Mucosa of descending colon (tissue), 3 donors: ENCODE measurements at regions not wholly inside any gene's neighbourhood (a gene's known extent, or its start where the extent isn't known, plus 50 kb on each side); places are given as distances from the start of the nearest gene placed in this dataset.

Experiments
- ATAC-seq: fragments of 200-7000 bp; cut with Tn5 transposase; one replicate; pipeline ENCODE4 v1.9.1; 2020; ENCODE audit warnings: mild to moderate bottlenecking, moderate library complexity
- DNase-seq, 3 donors: peaks; one replicate each; pipeline ENCODE4 v3.0.0-alpha.2; 2020
- H3K36me3 ChIP-seq: fragments of 200-600 bp; one replicate; pipeline ENCODE4 v1.8.0; 2021; ENCODE audit warnings: low read depth, mild to moderate bottlenecking
- H3K4me1 ChIP-seq: fragments of 200-600 bp; one replicate; pipeline ENCODE4 v1.8.0; 2021; ENCODE audit warnings: low read depth, mild to moderate bottlenecking
- H3K4me3 ChIP-seq: fragments of 200-600 bp; one replicate; pipeline ENCODE4 v1.8.0; 2021; ENCODE audit warnings: mild to moderate bottlenecking
- H3K9me3 ChIP-seq: fragments of 200-600 bp; one replicate; pipeline ENCODE4 v1.8.0; 2021; ENCODE audit warnings: mild to moderate bottlenecking
- intact Hi-C, 2 donors: fragments of 100-400 bp; cut with DNase I in 1 of 2; cut with micrococcal nuclease in 1 of 2; formaldehyde crosslinking; loops; one replicate each; pipeline versions ENCODE4 v1.11.0 to v1.11.1; 2022; cut with DNase I, micrococcal nuclease
- TF ChIP-seq, protein P1 (sequence below): fragments of 200-600 bp; IDR thresholded peaks from one replicate; pipeline ENCODE4 v1.8.0; 2022; ENCODE audit warnings: antibody characterized with exemption, mild to moderate bottlenecking
- donor health status: DM: no; HTN: no; CAD: no; lungs with moderate emphysema.
- donor health status: DM: no; HTN: no; CAD: no.
- donor health status: DM: no; HTN: yes; CAD: no.

DNA sequence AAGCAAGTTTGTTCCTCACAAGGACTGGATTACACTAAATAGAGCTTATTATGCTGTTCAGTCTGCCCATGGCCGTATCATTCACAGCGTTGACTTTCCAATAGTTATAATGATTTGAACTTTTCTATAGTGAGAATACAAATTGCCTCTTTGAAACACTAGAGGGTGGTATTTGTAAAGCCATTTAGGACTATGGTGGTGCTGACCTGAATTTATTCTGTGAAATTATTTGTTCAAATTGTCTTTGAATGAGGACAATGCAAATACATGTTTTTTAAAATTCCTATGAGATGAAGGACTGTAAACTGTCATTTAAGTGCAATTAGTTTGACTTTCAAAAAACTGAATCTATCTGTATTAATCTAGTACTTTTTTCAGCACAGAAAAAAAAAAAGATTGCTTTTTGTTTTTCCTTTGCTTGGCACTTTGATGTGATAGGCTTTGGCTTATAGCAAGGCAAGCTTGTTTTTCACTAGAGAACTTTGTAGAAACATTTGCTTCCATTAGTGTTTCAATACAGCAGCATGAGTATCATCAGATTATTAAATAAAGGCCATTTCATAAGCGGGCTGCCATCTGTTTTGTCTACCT is 122.7 kb upstream of the TMEM229A start:
- DNase-seq (no peak), ATAC-seq (no peak)
- Histone ChIP-seq H3K4me1 (no peaks in the 10 kb centered on the region), H3K36me3 (no peaks in the 10 kb centered on the region), H3K9me3 (no peaks in the 10 kb centered on the region), H3K4me3 (no peak overlapping the region)
- intact Hi-C loops = loop anchor here in 1 of 2 donors (10.0 kb wide), 1 partner anchor 629 kb away; no protein-coding TSS in a partner anchor
- TF ChIP-seq, protein P1, sequence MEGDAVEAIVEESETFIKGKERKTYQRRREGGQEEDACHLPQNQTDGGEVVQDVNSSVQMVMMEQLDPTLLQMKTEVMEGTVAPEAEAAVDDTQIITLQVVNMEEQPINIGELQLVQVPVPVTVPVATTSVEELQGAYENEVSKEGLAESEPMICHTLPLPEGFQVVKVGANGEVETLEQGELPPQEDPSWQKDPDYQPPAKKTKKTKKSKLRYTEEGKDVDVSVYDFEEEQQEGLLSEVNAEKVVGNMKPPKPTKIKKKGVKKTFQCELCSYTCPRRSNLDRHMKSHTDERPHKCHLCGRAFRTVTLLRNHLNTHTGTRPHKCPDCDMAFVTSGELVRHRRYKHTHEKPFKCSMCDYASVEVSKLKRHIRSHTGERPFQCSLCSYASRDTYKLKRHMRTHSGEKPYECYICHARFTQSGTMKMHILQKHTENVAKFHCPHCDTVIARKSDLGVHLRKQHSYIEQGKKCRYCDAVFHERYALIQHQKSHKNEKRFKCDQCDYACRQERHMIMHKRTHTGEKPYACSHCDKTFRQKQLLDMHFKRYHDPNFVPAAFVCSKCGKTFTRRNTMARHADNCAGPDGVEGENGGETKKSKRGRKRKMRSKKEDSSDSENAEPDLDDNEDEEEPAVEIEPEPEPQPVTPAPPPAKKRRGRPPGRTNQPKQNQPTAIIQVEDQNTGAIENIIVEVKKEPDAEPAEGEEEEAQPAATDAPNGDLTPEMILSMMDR = no peak

DNA sequence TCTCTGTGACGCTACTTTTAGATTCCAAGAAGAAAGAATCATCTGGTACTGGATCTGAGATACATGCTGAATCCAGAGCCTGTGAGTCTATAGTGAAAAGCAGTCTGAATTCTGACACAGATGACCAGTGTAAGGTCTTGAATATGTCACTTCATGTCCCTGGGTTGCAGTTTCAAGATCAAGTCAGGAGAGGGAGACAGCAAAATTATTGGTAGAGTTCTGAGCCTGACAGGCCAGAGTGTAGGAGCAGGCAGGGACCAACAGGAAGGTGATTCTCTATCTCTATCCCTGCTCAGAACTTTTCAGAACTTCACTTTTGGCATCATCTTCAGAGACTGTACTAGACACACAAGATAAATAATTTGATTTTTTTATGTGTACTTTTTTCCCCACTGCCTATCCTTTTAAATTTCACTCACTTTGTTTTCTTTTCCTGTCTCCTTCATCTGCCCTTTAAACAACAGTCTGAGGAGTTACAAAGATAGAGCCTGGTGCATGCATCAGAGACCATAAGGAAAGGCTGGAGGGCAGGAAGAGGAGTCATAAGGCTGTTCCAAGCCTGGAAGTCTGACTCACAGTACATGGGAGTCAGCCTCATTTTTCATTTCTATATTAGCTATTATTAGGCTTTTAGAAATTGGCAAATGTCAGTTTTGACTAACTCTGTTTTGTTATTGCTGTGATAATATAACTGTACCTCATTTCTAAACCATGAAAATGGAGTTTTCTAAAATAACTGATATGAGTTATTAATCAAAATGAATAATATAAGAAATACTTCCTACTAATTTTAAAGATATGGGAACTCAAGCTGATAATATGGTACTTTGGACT is 120.2 kb upstream of the TMEM229A start:
- H3K4me1 ChIP-seq = no peaks in the 10 kb centered on the region
- H3K36me3 ChIP-seq = no peaks in the 10 kb centered on the region
- TF ChIP-seq, protein P1 = no peak
- peak; percentile 61 for ATAC-seq
- no peak overlapping the region for H3K4me3 ChIP-seq
- intact Hi-C loops = loop anchor here in 1 of 2 donors (10.0 kb wide), 1 partner anchor 632 kb away; no protein-coding TSS in a partner anchor
- H3K9me3 ChIP-seq = no peaks in the 10 kb centered on the region
- peak in 1 of 3 donors; percentile 29 for DNase-seq

DNA sequence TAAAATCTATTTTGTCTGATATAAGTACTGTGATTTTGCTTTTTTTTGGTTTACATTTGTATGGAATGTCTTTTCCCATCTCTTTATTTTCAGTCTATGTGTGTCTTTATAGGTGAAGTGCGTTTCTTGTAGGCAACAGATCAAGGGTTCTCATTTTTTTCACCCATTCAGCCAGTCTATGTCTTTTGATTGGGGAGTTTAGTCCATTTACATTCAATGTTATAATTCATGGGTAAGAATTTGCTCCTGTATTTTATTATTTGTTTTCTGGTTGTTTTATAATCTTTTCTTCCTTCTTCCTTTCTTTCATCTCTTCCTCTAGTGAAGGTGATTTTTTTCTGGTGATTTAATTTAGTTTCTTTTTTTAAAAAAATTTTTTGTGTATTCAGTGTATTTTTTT is 104.8 kb upstream of the TMEM229A start:
- intact Hi-C loops = no loop called here
- Histone ChIP-seq H3K4me3 (no peak overlapping the region), H3K4me1 (no peaks in the 10 kb centered on the region), H3K9me3 (no peaks in the 10 kb centered on the region), H3K36me3 (no peaks in the 10 kb centered on the region)
- no peak for DNase-seq
- no peak for ATAC-seq
- TF ChIP-seq, protein P1 = no peak

DNA sequence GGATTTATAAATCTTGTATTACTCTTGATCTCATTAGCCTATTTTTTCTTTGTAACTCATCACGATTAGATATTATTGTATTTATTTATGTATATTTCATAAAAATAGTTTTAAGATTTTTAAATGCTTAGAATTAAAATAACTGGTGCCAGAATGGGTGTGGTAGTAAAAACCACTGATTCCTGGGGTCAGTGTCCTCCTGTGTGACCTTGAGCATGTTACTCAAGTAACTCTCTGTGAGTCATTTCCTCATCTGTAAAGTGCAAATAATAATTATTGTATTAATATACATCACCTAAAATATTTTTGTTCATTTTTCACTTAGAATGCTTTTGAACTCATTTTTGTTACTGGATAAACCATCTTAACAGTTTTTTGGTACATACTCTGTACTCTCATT is 91.3 kb upstream of the TMEM229A start:
- no peak overlapping the region for H3K4me3 ChIP-seq
- TF ChIP-seq, protein P1 = no peak
- intact Hi-C loops = no loop called here
- no peaks in the 10 kb centered on the region for H3K4me1 ChIP-seq
- no peaks in the 10 kb centered on the region for H3K36me3 ChIP-seq
- no peak for ATAC-seq
- DNase-seq = no peak
- no peaks in the 10 kb centered on the region for H3K9me3 ChIP-seq

DNA sequence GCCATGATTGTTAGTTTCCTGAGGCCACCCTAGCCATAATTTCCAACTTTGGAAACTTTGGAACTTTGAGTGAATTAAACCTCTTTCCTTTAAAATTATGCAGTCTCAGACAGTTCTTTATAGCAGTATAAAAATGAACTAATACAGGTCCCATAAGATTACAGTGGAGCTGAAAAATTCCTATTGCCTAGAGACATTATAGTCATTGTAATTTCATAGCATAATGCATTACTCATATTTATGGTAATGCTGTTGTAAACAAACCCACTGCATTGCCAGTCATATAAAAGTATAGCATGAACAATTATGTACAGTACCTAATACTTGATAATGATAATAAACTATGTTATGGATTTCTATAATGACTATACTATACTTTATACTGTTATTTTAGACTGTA is 88.0 kb upstream of the TMEM229A start:
- Histone ChIP-seq H3K4me3 (no peak overlapping the region), H3K36me3 (no peaks in the 10 kb centered on the region), H3K9me3 (no peaks in the 10 kb centered on the region), H3K4me1 (no peaks in the 10 kb centered on the region)
- ATAC-seq = no peak
- TF ChIP-seq, protein P1 = no peak
- intact Hi-C loops = no loop called here
- no peak for DNase-seq
